ENCODE measurements at regions not wholly inside any gene's neighbourhood (a gene's known extent, or its start where the extent isn't known, plus 50 kb on each side); places are given as distances from the start of the nearest gene placed in this dataset.
A peak's percentile ranks its signal among the peaks of the same experiment; 100 is the strongest.

DNA sequence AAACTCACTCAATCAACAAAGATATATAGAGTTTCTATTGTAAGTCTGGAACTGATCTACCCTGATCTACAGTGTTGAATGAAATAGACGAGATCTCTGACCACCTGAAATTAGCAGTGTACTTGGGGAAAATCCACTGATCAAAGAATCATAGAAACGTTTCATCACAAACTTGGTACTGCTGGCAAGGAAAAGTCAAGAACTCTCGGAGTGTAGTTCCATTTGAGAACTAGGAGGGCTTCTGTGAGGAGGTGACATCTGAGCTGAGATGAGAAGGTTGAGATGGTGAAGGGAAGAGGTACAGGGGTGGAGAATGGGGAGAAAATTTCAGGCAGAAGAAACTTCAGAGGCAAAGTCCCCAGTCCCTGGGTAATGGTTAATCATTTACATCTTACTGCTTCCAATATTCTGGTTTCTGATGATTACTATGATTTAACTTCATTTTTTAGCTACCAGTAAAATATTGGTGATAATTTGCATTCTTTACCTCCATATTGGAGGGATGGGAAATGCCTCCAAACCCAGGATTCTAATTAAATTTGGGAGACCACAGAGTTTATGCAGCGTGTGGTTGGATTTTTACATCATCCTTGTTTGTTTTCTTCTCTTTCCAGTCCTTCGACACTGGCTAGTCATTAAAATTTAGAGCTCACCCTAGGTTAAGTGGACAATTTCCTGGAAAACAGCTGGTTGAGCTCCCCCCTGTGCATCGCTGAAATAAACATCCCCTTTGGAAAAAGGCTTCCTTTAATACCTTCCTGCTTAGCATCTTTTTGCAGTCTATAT is 191.9 kb downstream of the BCAS1 start:
- TF ChIP-seq ZNF274 (IDR thresholded peaks at IDR 0.05; ENCODE audit: low read depth, low read length): no peak
- H3K4me3 ChIP-seq (ENCODE audit: low read length): no peak overlapping the region

DNA sequence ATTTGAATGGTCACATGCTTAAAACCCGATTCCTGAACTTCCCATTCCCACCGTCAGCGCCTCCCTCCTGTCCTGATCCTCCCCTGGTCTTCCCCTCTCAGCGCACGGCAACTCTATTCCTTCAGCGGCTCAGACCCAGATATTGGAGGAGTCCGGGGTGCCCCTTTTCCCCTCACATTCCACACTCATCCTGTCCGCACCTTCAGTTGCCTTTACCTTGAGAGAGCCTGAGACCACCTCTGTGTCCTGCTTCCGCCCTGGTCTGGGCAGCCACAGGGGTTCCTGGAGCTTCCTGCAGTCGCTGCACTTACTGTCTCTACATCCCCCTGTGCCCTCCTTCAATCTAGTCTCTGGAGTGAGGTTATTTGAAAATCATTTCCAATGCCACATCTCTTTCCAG is 193.4 kb downstream of the BCAS1 start:
- H3K4me3 ChIP-seq (ENCODE audit: low read length): no peak overlapping the region
- no peak for TF ChIP-seq ZNF274 (IDR thresholded peaks at IDR 0.05; ENCODE audit: low read depth, low read length)

- H3K4me3 ChIP-seq (ENCODE audit: low read length): no peak overlapping the region
- no peak for TF ChIP-seq ZNF274 (IDR thresholded peaks at IDR 0.05; ENCODE audit: low read depth, low read length)
Measured at GRCh38 chr20:53876470-53876869, 193.9 kb downstream of the BCAS1 start.

DNA sequence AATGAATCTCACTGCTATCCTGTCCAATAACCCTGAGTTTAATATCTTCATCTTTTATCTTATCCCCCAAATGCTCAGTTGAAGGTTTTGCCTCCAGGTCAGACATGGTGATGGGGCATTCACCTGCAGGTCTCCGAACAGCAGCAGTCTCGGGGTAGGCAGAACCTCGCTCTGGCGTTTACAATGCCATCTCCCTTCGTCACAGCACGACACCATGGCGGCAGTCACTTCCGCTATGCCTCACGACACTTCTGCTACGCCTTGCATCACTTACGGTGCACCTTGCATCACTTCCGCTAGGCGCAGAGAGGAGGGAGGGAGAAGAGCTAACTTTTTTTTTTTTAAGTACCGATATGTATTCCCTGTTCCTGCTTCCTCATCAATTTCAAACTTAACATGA is 194.9 kb downstream of the BCAS1 start:
- no peak for TF ChIP-seq ZNF274 (IDR thresholded peaks at IDR 0.05; ENCODE audit: low read depth, low read length)
- no peak overlapping the region for H3K4me3 ChIP-seq (ENCODE audit: low read length)

GRCh38 chr20:53874706-53875105 is 195.7 kb downstream of the BCAS1 start:
- no peak overlapping the region for H3K4me3 ChIP-seq (ENCODE audit: low read length)
- TF ChIP-seq ZNF274 (IDR thresholded peaks at IDR 0.05; ENCODE audit: low read depth, low read length): no peak

DNA sequence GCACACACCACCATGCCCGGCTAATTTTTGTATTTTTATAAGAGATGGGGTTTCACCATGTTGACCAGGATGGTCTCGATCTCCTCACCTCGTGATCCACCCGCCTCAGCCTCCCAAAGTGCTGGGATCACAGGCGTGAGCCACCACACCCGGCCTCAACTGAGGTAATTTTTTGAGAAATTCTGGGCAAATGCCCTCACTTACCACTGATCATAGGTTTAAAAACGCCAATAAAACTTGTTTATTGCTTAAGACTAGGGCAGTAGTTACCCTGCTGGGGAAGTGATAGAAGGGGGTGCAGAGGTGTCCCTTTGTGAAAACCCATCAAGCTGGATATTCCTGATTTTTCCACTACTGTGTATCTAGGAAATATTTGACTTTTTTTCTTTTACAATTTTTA is 196.3 kb downstream of the BCAS1 start:
- no peak overlapping the region for H3K4me3 ChIP-seq (ENCODE audit: low read length)
- no peak for TF ChIP-seq ZNF274 (IDR thresholded peaks at IDR 0.05; ENCODE audit: low read depth, low read length)

DNA sequence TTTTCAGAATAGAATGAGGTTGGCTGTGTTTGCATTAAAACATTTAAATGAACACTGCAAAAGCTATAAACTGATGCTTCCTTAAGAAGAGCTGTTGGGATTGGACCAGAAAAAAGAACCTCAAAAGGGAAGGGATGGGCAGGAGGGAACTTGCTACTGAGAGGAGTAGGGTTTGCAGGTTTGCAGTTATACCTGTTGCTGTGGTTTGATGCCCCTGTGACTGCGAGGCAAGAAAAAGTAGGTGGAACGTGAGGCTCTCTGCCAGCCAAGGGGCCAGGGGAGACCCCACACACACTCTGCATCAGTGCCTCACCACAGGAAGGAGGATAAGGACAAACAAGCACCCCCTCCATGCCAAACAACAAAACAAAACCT is 197.2 kb downstream of the BCAS1 start:
- peak overlapping the region; percentile 59; the same call in 1 of the 2 replicates for H3K4me3 ChIP-seq (ENCODE audit: low read length)
- TF ChIP-seq ZNF274 (IDR thresholded peaks at IDR 0.05; ENCODE audit: low read depth, low read length): no peak

GRCh38 chr20:53872561-53873229 is 197.7 kb downstream of the BCAS1 start:
- TF ChIP-seq ZNF274 (IDR thresholded peaks at IDR 0.05; ENCODE audit: low read depth, low read length): no peak
- peak overlapping the region; percentile 59; the same call in 1 of the 2 replicates for H3K4me3 ChIP-seq (ENCODE audit: low read length)

DNA sequence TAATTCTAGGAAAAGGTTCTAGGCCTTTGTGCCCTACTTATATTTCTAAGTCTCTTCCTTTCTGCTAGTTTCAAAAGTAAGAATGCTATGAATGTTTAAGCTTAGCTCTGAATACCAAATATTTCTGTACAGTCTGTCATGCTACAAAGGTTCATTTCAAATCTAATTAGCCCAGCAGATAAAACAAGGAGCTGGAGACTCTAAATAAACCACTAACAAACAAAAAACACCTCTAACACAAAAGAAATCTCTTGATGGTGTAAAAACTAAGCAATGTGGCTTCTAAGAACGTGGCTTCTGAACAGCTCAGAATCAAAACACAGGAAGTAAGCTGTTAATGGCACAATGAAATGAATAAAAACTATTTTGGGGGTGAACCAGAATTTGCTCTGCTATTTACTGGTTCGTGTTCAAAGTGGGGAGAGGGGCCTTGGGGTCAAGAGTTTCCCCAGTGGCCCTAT is 198.3 kb downstream of the BCAS1 start:
- no peak for TF ChIP-seq ZNF274 (IDR thresholded peaks at IDR 0.05; ENCODE audit: low read depth, low read length)
- H3K4me3 ChIP-seq (ENCODE audit: low read length): no peak overlapping the region

DNA sequence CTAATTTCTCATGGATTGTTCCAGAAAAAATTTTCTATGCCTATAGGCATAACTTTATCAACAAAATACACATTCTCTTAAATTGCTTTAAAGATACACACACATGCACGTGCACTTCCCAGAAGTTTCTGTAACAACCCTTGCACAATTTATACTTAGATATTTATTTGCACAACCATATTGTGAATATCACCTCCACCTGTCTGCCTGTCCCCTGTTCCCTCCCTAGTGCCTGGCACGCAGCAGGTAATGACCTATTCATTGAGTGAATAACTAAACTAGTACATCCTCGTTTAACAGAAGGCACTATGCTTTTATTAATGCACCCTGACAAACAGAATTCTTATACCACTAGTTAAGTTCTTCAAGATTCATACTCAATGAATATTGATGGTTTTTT is 198.9 kb downstream of the BCAS1 start:
- H3K4me3 ChIP-seq (ENCODE audit: low read length): no peak overlapping the region

GRCh38 chr20:53870426-53871315 is 199.7 kb downstream of the BCAS1 start:
- H3K4me3 ChIP-seq (ENCODE audit: low read length): no peak overlapping the region
- TF ChIP-seq ZNF274 (IDR thresholded peaks at IDR 0.05; ENCODE audit: low read depth, low read length): no peak

More for the DNA sequence above, 198.9 kb downstream of the BCAS1 start:
- no peak for TF ChIP-seq ZNF274 (IDR thresholded peaks at IDR 0.05; ENCODE audit: low read depth, low read length)

DNA sequence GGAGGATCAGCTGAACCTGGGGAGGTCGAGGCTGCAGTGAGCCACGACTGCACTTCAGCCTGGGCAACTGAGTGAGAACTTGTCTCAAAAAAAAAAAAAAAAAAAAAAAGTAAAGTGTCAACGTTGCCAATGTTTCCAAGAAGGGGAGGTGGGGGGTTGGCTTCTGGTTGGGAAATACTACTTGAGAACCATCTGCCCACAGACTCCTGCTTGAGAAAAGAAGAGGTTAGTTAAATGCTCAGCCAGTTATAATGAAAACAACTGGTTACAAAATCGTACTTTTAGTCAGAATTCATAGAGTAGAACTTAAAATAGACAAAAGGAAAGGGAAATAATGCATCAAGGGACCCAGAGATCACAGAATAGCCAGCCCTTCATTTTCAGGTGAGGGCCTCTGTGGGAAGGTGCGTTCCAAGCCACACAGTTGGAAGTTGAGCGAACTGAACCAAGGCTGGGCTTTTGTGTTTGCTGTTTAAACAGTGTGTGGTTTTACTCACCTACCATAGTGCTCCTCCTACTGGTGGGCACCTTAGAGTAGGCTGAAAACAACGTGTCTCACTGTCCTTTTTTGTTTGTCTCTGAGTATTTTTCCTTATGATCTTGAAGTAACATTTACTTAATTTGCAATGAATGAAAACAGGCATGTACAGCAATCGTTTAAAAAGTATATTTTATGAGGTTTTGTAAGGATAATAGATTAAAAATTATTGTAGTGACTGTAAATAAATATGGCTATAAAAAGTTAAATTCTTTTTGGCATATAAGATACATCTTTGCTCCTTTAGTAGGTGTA is 200.7 kb downstream of the BCAS1 start:
- no peak for TF ChIP-seq ZNF274 (IDR thresholded peaks at IDR 0.05; ENCODE audit: low read depth, low read length)

GRCh38 chr20:53867741-53868351 is 202.5 kb downstream of the BCAS1 start:
- no peak for TF ChIP-seq ZNF274 (IDR thresholded peaks at IDR 0.05; ENCODE audit: low read depth, low read length)
- peak overlapping the region; percentile 28; the same call in 1 of the 2 replicates for H3K4me3 ChIP-seq (ENCODE audit: low read length)

More for the DNA sequence above, 200.7 kb downstream of the BCAS1 start:
- peak overlapping the region; percentile 0; the same call in 1 of the 2 replicates for H3K4me3 ChIP-seq (ENCODE audit: low read length)
